Astrocyte (in vitro differentiated cells and primary cell): ENCODE measurements at regions not wholly inside any gene's neighbourhood (a gene's known extent, or its start where the extent isn't known, plus 50 kb on each side); places are given as distances from the start of the nearest gene placed in this dataset.
A peak's percentile ranks its signal among the peaks of the same experiment; 100 is the strongest.

ENCODE experiments used
- DNase-seq: peaks from one replicate; pipeline ENCODE4 v3.0.0-alpha.2; 2010; ENCODE audit warnings: low read depth
- FAIRE-seq: peaks from 2 replicates; lab custom pipeline; 2011; peaks lifted over from hg19 to GRCh38; lab: Jason Lieb, UNC
- H2AFZ ChIP-seq: 2 replicates; pipeline ENCODE4 v1.6.0; 2012; ENCODE audit warnings: low read depth, low read length, inconsistent platforms
- H3K27ac ChIP-seq: 2 replicates; pipeline ENCODE4 v1.5.1; 2011; ENCODE audit warnings: low read depth, low read length, inconsistent platforms
- H3K27me3 ChIP-seq: 2 replicates; pipeline ENCODE4 v1.6.0; 2011; ENCODE audit warnings: low read length, inconsistent platforms; ENCODE audit not compliant: insufficient read depth
- H3K36me3 ChIP-seq: 2 replicates; pipeline ENCODE4 v1.5.1; 2011; ENCODE audit warnings: low read length, inconsistent platforms; ENCODE audit not compliant: insufficient read depth
- H3K4me1 ChIP-seq: 2 replicates; pipeline ENCODE4 v1.5.1; 2011; ENCODE audit warnings: low read length, inconsistent platforms; ENCODE audit not compliant: insufficient read depth
- H3K4me2 ChIP-seq: 2 replicates; pipeline ENCODE4 v1.6.0; 2012; ENCODE audit warnings: low read length, inconsistent platforms
- H3K4me3 ChIP-seq: 2 replicates; pipeline ENCODE4 v1.5.1; 2011; ENCODE audit warnings: low read depth, mild to moderate bottlenecking, low read length, inconsistent platforms; ENCODE audit not compliant: insufficient read depth
- H3K79me2 ChIP-seq: 2 replicates; pipeline ENCODE4 v1.6.0; 2012; ENCODE audit warnings: mild to moderate bottlenecking, low read length, inconsistent platforms; ENCODE audit not compliant: insufficient read depth
- H3K9ac ChIP-seq: 2 replicates; pipeline ENCODE4 v1.6.0; 2012; ENCODE audit warnings: mild to moderate bottlenecking, low read length, inconsistent platforms
- H3K9me3 ChIP-seq: 2 replicates; pipeline ENCODE4 v1.5.1; 2012; ENCODE audit warnings: low read depth, mild to moderate bottlenecking, low read length, inconsistent platforms; ENCODE audit not compliant: insufficient read depth
- H4K20me1 ChIP-seq: 2 replicates; pipeline ENCODE4 v1.6.0; 2012; ENCODE audit warnings: low read length, inconsistent platforms; ENCODE audit not compliant: insufficient read depth
- H3K27ac Mint-ChIP-seq: one replicate; pipeline ENCODE4 v1.8.0; 2021; ENCODE audit warnings: mild to moderate bottlenecking, mixed read lengths; ENCODE audit not compliant: unreplicated experiment
- H3K27me3 Mint-ChIP-seq: one replicate; pipeline ENCODE4 v1.8.0; 2021; ENCODE audit warnings: low read depth, mixed read lengths; ENCODE audit not compliant: unreplicated experiment
- H3K36me3 Mint-ChIP-seq: one replicate; pipeline ENCODE4 v1.8.0; 2021; ENCODE audit warnings: low read depth, mixed read lengths; ENCODE audit not compliant: unreplicated experiment
- H3K4me1 Mint-ChIP-seq: one replicate; pipeline ENCODE4 v1.8.0; 2021; ENCODE audit warnings: low read depth, mixed read lengths; ENCODE audit not compliant: unreplicated experiment
- H3K4me3 Mint-ChIP-seq: one replicate; pipeline ENCODE4 v1.8.0; 2021; ENCODE audit warnings: mild to moderate bottlenecking, moderate library complexity, mixed read lengths; ENCODE audit not compliant: unreplicated experiment
- H3K9me3 Mint-ChIP-seq: one replicate; pipeline ENCODE4 v1.8.0; 2021; ENCODE audit warnings: mild to moderate bottlenecking, mixed read lengths; ENCODE audit not compliant: unreplicated experiment
- EZH2 ChIP-seq: IDR thresholded peaks from 2 replicates; pipeline ENCODE4 v1.6.1; 2012; ENCODE audit warnings: mild to moderate bottlenecking, low read length, inconsistent platforms; ENCODE audit not compliant: insufficient read depth
- TF ChIP-seq, protein P1 (sequence below): IDR thresholded peaks from 2 replicates; pipeline ENCODE4 v1.5.1; 2011; ENCODE audit warnings: low read depth, mild to moderate bottlenecking, inconsistent platforms, low read length, moderate library complexity; ENCODE audit not compliant: insufficient read depth

DNA sequence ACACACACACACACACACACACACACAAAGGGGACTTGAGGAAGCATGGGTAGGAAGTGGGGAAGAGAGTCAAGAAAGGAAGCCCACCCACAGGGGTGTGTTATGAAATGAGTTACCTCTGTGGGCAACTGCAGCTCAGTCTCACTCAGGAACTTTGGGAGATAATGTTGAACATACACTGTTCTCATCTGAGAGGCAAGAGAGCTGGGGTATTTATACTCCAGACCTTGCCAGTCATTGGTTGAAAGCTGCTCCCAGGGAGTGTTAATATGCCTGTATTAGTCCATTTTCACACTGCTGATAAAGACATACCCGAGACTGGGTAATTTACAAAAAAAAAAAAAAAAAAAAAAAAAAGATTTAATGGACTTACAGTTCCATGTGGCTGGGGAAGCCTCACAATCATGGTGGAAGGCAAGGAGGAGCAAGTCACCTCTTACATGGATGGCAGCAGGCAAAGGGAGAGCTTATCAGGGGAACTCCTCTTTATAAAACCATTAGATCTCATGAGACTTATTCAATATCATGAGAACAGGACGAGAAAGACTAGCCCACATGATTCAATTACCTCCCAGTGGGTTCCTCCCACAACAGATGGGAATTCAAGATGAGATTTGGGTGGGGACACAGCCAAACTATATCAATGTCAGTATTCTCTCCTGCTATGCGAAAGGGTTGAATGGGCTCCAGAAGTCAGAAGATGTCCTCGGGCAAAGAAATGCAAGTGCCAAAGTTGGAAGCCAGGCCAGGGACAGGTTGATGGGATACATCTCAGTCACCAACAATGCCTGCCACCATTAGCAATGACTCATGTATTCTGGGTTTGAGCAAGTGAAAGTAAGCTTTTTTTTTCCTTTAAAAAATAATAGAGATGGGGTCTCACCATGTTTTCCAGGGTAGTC is 270.5 kb downstream of the MRTFB start:
- Histone ChIP-seq H3K4me1 (no peaks in the 10 kb centered on the region), H2AFZ (no peak overlapping the region), H3K27ac (no peak overlapping the region), H3K4me2 (no peak overlapping the region), H3K36me3 (no peaks in the 10 kb centered on the region), H3K79me2 (no peaks in the 10 kb centered on the region), H4K20me1 (no peaks in the 10 kb centered on the region), H3K27me3 (peaks cover 3% of the 10 kb centered on the region), H3K9me3 (peaks cover 2% of the 10 kb centered on the region), H3K9ac (no peak overlapping the region), H3K4me3 (no peak overlapping the region)
- no peak for DNase-seq
- peaks cover 3% of the 10 kb centered on the region for H3K27me3 Mint-ChIP-seq
- TF ChIP-seq EZH2 = no peak
- TF ChIP-seq, protein P1, sequence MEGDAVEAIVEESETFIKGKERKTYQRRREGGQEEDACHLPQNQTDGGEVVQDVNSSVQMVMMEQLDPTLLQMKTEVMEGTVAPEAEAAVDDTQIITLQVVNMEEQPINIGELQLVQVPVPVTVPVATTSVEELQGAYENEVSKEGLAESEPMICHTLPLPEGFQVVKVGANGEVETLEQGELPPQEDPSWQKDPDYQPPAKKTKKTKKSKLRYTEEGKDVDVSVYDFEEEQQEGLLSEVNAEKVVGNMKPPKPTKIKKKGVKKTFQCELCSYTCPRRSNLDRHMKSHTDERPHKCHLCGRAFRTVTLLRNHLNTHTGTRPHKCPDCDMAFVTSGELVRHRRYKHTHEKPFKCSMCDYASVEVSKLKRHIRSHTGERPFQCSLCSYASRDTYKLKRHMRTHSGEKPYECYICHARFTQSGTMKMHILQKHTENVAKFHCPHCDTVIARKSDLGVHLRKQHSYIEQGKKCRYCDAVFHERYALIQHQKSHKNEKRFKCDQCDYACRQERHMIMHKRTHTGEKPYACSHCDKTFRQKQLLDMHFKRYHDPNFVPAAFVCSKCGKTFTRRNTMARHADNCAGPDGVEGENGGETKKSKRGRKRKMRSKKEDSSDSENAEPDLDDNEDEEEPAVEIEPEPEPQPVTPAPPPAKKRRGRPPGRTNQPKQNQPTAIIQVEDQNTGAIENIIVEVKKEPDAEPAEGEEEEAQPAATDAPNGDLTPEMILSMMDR = no peak
- peaks cover 25% of the 10 kb centered on the region for H3K36me3 Mint-ChIP-seq
- peak overlapping the region; percentile 50 for H3K27ac Mint-ChIP-seq
- H3K9me3 Mint-ChIP-seq = peaks cover 12% of the 10 kb centered on the region
- no peak for FAIRE-seq
- peaks cover 2% of the 10 kb centered on the region for H3K4me1 Mint-ChIP-seq
- no peak overlapping the region for H3K4me3 Mint-ChIP-seq

GRCh38 chr16:14339694-14340093 is 268.6 kb downstream of the MRTFB start:
- Mint-ChIP-seq H3K4me1 (peaks cover 2% of the 10 kb centered on the region), H3K36me3 (peaks cover 22% of the 10 kb centered on the region), H3K9me3 (peaks cover 14% of the 10 kb centered on the region), H3K4me3 (no peak overlapping the region), H3K27ac (no peak overlapping the region), H3K27me3 (no peaks in the 10 kb centered on the region)
- no peaks in the 10 kb centered on the region for H3K36me3 ChIP-seq
- H3K27ac ChIP-seq = no peak overlapping the region
- DNase-seq (no peak), FAIRE-seq (no peak)
- TF ChIP-seq, protein P1 = no peak
- TF ChIP-seq EZH2 = no peak
- no peak overlapping the region for H3K9ac ChIP-seq
- H3K4me2 ChIP-seq = no peak overlapping the region
- H3K4me3 ChIP-seq = no peak overlapping the region
- no peaks in the 10 kb centered on the region for H4K20me1 ChIP-seq
- peaks cover 2% of the 10 kb centered on the region for H3K9me3 ChIP-seq
- no peaks in the 10 kb centered on the region for H3K4me1 ChIP-seq
- H2AFZ ChIP-seq = no peak overlapping the region
- peaks cover 3% of the 10 kb centered on the region for H3K27me3 ChIP-seq
- no peaks in the 10 kb centered on the region for H3K79me2 ChIP-seq

- Histone ChIP-seq H4K20me1 (no peaks in the 10 kb centered on the region), H3K4me2 (no peak overlapping the region), H2AFZ (no peak overlapping the region), H3K4me1 (no peaks in the 10 kb centered on the region), H3K79me2 (no peaks in the 10 kb centered on the region), H3K27me3 (peaks cover 3% of the 10 kb centered on the region), H3K4me3 (no peak overlapping the region), H3K9ac (no peak overlapping the region), H3K27ac (no peak overlapping the region), H3K9me3 (peaks cover 2% of the 10 kb centered on the region), H3K36me3 (no peaks in the 10 kb centered on the region)
- DNase-seq (no peak), FAIRE-seq (no peak)
- H3K27ac Mint-ChIP-seq = no peak overlapping the region
- H3K9me3 Mint-ChIP-seq = peaks cover 11% of the 10 kb centered on the region
- H3K4me1 Mint-ChIP-seq = no peaks in the 10 kb centered on the region
- peaks cover 21% of the 10 kb centered on the region for H3K36me3 Mint-ChIP-seq
- TF ChIP-seq, protein P1 = no peak
- TF ChIP-seq EZH2 = no peak
- H3K27me3 Mint-ChIP-seq = no peaks in the 10 kb centered on the region
- no peak overlapping the region for H3K4me3 Mint-ChIP-seq
Measured at GRCh38 chr16:14338969-14339368, 267.9 kb downstream of the MRTFB start.
